IMR-90 (cell line): ENCODE measurements at regions not wholly inside any gene's neighbourhood (a gene's known extent, or its start where the extent isn't known, plus 50 kb on each side); places are given as distances from the start of the nearest gene placed in this dataset.

Experiments used
- ATAC-seq: fragments of 200-7000 bp; cut with Tn5 transposase; 2 replicates; pipeline ENCODE4 v1.9.1; 2020; ENCODE audit warnings: low read depth, mild to moderate bottlenecking, moderate library complexity
- BruUV-seq: library from RNA; stranded (reverse); fragments of 400-500 nt; replicated peaks from 2 replicates; lab custom pipeline; 2021; lab: Mats Ljungman, UMichigan
- CTCF ChIA-PET: fragments of 300-600 bp; formaldehyde crosslinking; extraction: SDS; loops from one replicate; lab custom pipeline; 2021; ENCODE audit warnings: antibody characterized with exemption; lab: Yijun Ruan, JAX
- POLR2A ChIA-PET: fragments of 300-600 bp; sonication (Branson Sonifier 250); formaldehyde crosslinking; loops from one replicate; lab custom pipeline; 2022; ENCODE audit warnings: antibody characterized with exemption; ENCODE audit not compliant: unreplicated experiment; lab: Charles Lee
- DNase-seq: peaks from one replicate; pipeline ENCODE4 v3.0.0; 2013
- H2AFZ ChIP-seq: replicated peaks from 2 replicates; pipeline ENCODE3; 2013; ENCODE audit warnings: low read length, mild to moderate bottlenecking; ENCODE audit not compliant: poor library complexity
- H2AK5ac ChIP-seq: 2 replicates; pipeline ENCODE4 v1.6.1; 2013; ENCODE audit warnings: low read depth, low read length, inconsistent platforms
- H2AK9ac ChIP-seq: replicated peaks from 2 replicates; pipeline ENCODE3; 2013; ENCODE audit warnings: mild to moderate bottlenecking, low read depth, low read length, moderate library complexity; ENCODE audit not compliant: poor library complexity
- H2BK120ac ChIP-seq: 2 replicates; pipeline ENCODE4 v1.6.1; 2013; ENCODE audit warnings: low read depth, low read length, inconsistent platforms
- H2BK15ac ChIP-seq: 3 replicates; pipeline ENCODE4 v1.6.1; 2013; ENCODE audit warnings: low read depth, low read length, inconsistent platforms
- H2BK20ac ChIP-seq: 2 replicates; pipeline ENCODE4 v1.6.1; 2013; ENCODE audit warnings: low read depth, mild to moderate bottlenecking, inconsistent platforms, low read length, moderate library complexity
- H2BK5ac ChIP-seq: 2 replicates; pipeline ENCODE4 v1.6.1; 2013; ENCODE audit warnings: mild to moderate bottlenecking, low read depth, low read length, inconsistent platforms; ENCODE audit not compliant: poor library complexity, severe bottlenecking
- H3K14ac ChIP-seq: replicated peaks from 2 replicates; pipeline ENCODE4 v1.6.1; 2013; ENCODE audit warnings: low read depth, low read length, inconsistent platforms
- H3K18ac ChIP-seq: 2 replicates; pipeline ENCODE4 v1.6.1; 2013; ENCODE audit warnings: low read depth, low read length, control low read depth
- H3K23ac ChIP-seq: 2 replicates; pipeline ENCODE4 v1.6.1; 2013; ENCODE audit warnings: low read depth, low read length, inconsistent platforms
- H3K27ac ChIP-seq: 2 replicates; pipeline ENCODE4 v1.5.1; 2013; ENCODE audit warnings: mild to moderate bottlenecking, control low read depth, low read length; ENCODE audit not compliant: insufficient read depth
- H3K27me3 ChIP-seq: 2 replicates; pipeline ENCODE4 v1.6.1; 2013; ENCODE audit warnings: low read length; ENCODE audit not compliant: control insufficient read depth, insufficient read depth
- H3K36me3 ChIP-seq: 2 replicates; pipeline ENCODE4 v1.6.1; 2013; ENCODE audit warnings: low read length, mixed read lengths; ENCODE audit not compliant: control insufficient read depth, insufficient read depth
- H3K4ac ChIP-seq: 2 replicates; pipeline ENCODE4 v1.6.1; 2013; ENCODE audit warnings: low read depth, low read length, inconsistent platforms
- H3K4me1 ChIP-seq: 2 replicates; pipeline ENCODE4 v1.6.1; 2013; ENCODE audit warnings: low read length, mixed read lengths; ENCODE audit not compliant: control insufficient read depth, insufficient read depth
- H3K4me2 ChIP-seq: 2 replicates; pipeline ENCODE4 v1.6.1; 2013; ENCODE audit warnings: low read depth, mild to moderate bottlenecking, control low read depth, low read length, moderate library complexity
- H3K4me3 ChIP-seq: 2 replicates; pipeline ENCODE4 v1.5.1; 2013; ENCODE audit warnings: low read depth, mild to moderate bottlenecking, control low read depth, low read length, moderate library complexity; ENCODE audit not compliant: insufficient read depth
- H3K56ac ChIP-seq: 2 replicates; pipeline ENCODE4 v1.6.1; 2013; ENCODE audit warnings: low read length, inconsistent platforms; ENCODE audit not compliant: insufficient read depth; ENCODE audit errors: extremely low read depth
- H3K79me1 ChIP-seq, 2 experiments: 2 replicates each; pipeline ENCODE4 v1.6.1; 2013; ENCODE audit warnings: low read length in 2 of 2, inconsistent platforms in 1 of 2, low read depth in 1 of 2
- H3K9ac ChIP-seq: 2 replicates; pipeline ENCODE4 v1.6.1; 2013; ENCODE audit warnings: low read depth, low read length, control low read depth
- H3K9me1 ChIP-seq: 2 replicates; pipeline ENCODE4 v1.6.1; 2013; ENCODE audit warnings: low read length, inconsistent platforms; ENCODE audit not compliant: insufficient read depth
- H3K9me3 ChIP-seq: 2 replicates; pipeline ENCODE4 v1.6.1; 2013; ENCODE audit warnings: low read length; ENCODE audit not compliant: control insufficient read depth, insufficient read depth
- H4K20me1 ChIP-seq: 2 replicates; pipeline ENCODE4 v1.6.1; 2013; ENCODE audit warnings: low read length, inconsistent platforms; ENCODE audit not compliant: insufficient read depth
- H4K5ac ChIP-seq: 2 replicates; pipeline ENCODE4 v1.6.1; 2013; ENCODE audit warnings: mild to moderate bottlenecking, low read depth, low read length, control low read depth
- H4K8ac ChIP-seq, 2 experiments: 2 replicates each; pipeline ENCODE4 v1.6.1; 2013; ENCODE audit warnings: low read depth in 2 of 2, low read length in 2 of 2, control low read depth in 1 of 2, inconsistent platforms in 1 of 2
- H4K91ac ChIP-seq: 2 replicates; pipeline ENCODE4 v1.6.1; 2013; ENCODE audit warnings: low read depth, low read length, inconsistent platforms; ENCODE audit not compliant: insufficient read depth
- BHLHE40 ChIP-seq: fragments of 150-350 bp; IDR thresholded peaks from 2 replicates; pipeline ENCODE4 v1.6.1; 2016; ENCODE audit warnings: mild to moderate bottlenecking, low read depth, low read length
- CEBPB ChIP-seq: IDR thresholded peaks from 2 replicates; pipeline ENCODE4 v1.6.1; 2012; ENCODE audit warnings: low read depth, low read length, improper control_type of control experiment
- FOS ChIP-seq: fragments of 150-350 bp; IDR thresholded peaks from 2 replicates; pipeline ENCODE4 v1.6.1; 2016; ENCODE audit warnings: low read depth, low read length
- MAFK ChIP-seq: IDR thresholded peaks from 2 replicates; pipeline ENCODE4 v1.6.1; 2012; ENCODE audit warnings: low read depth, low read length, improper control_type of control experiment
- MAZ ChIP-seq: IDR thresholded peaks from 2 replicates; pipeline ENCODE4 v1.6.1; 2012; ENCODE audit warnings: low read depth, mild to moderate bottlenecking, low read length, improper control_type of control experiment, moderate library complexity, borderline replicate concordance
- MXI1 ChIP-seq: IDR thresholded peaks from 2 replicates; pipeline ENCODE4 v1.6.1; 2012; ENCODE audit warnings: low read depth, mild to moderate bottlenecking, low read length, moderate library complexity, borderline replicate concordance
- RAD21 ChIP-seq: IDR thresholded peaks from 2 replicates; pipeline ENCODE4 v1.6.1; 2012; ENCODE audit warnings: low read length, improper control_type of control experiment
- RCOR1 ChIP-seq: IDR thresholded peaks from 2 replicates; pipeline ENCODE4 v1.6.1; 2012; ENCODE audit warnings: mild to moderate bottlenecking, low read length, improper control_type of control experiment; ENCODE audit not compliant: insufficient replicate concordance
- RFX5 ChIP-seq: IDR thresholded peaks from 2 replicates; pipeline ENCODE4 v1.8.0; 2012; ENCODE audit warnings: low read depth, mild to moderate bottlenecking, low read length, moderate library complexity
- SMC3 ChIP-seq: fragments of 150-350 bp; IDR thresholded peaks from 2 replicates; pipeline ENCODE4 v1.6.1; 2016; ENCODE audit warnings: low read depth, mild to moderate bottlenecking, antibody characterized with exemption, low read length, moderate library complexity
- WGBS, 2 experiments: methylation state at CpG; one replicate each; pipeline versions ENCODE4 v1.1.5 to v1.1.7; 2013; ENCODE audit warnings: missing lambda C conversion rate in 2 of 2; ENCODE audit not compliant: insufficient read length in 1 of 2; ENCODE audit errors: extremely low coverage in 2 of 2; 5-methylcytosine and 5-hydroxymethylcytosine counted together
- dilution Hi-C: fragments of 300-500 bp; cut with HindIII; formaldehyde crosslinking; loops from one replicate; pipeline ENCODE4 v1.14.3; 2018; ENCODE audit warnings: low sequenced_read_pairs; ENCODE audit not compliant: unreplicated experiment
- in situ Hi-C: fragments of 300-500 bp; cut with MboI; formaldehyde crosslinking; loops from 3 replicates; pipeline ENCODE4 v1.14.3; 2019; ENCODE audit warnings: low sequenced_read_pairs, inconsistent platforms, mixed read lengths
- intact Hi-C: fragments of 100-400 bp; cut with micrococcal nuclease; formaldehyde crosslinking; loops from 2 replicates; pipeline ENCODE4 v1.10.0; 2022
- TF ChIP-seq, protein P1 (sequence below): fragments of 150-350 bp; IDR thresholded peaks from 2 replicates; pipeline ENCODE4 v1.6.1; 2016; ENCODE audit warnings: low read depth, mild to moderate bottlenecking, low read length, moderate library complexity, borderline replicate concordance
- TF ChIP-seq, protein P2 (sequence below): conservative IDR thresholded peaks from 2 replicates; pipeline ENCODE4 v1.5.1; 2012; ENCODE audit warnings: mild to moderate bottlenecking, low read depth, low read length, improper control_type of control experiment
- TF ChIP-seq, protein P3 (sequence below): fragments of 150-350 bp; IDR thresholded peaks from 2 replicates; pipeline ENCODE4 v1.6.1; 2017; ENCODE audit warnings: mild to moderate bottlenecking, antibody characterized with exemption, low read length, low read depth

DNA sequence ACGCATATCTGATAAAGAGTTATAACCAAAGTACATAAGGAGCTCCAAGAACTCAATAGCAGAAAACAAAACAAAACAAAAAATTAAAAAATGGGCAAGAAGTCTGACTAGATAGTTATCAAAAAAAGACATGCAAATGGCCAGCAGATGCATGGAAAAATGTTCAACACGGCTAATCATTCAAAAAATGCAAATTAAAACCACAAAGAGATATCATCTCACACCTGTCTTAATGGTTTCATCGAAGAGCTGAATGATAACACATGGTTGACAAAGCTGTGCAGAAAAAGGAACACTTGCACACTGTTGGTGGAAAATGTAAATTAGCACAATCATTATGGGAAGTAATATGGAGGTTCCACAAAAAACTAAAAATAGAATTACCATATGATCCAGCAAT, 751.3 kb upstream of the POU3F3 start:
- Histone ChIP-seq H4K5ac (no peak overlapping the region), H3K14ac (no peak overlapping the region), H4K20me1 (no peaks in the 10 kb centered on the region), H2BK20ac (no peak overlapping the region), H2AK5ac (no peak overlapping the region), H3K56ac (no peak overlapping the region), H3K18ac (no peak overlapping the region), H3K4me2 (no peak overlapping the region), H3K9ac (no peak overlapping the region), H2BK15ac (no peak overlapping the region), H3K4ac (no peak overlapping the region), H3K9me1 (no peaks in the 10 kb centered on the region), H2BK120ac (no peak overlapping the region), H3K4me1 (no peaks in the 10 kb centered on the region), H3K4me3 (no peak overlapping the region), H3K27me3 (no peaks in the 10 kb centered on the region), H2BK5ac (no peak overlapping the region), H2AFZ (no peak overlapping the region), H3K79me1 (no peaks in the 10 kb centered on the region), H3K36me3 (no peaks in the 10 kb centered on the region), H4K91ac (no peak overlapping the region), H3K23ac (no peak overlapping the region), H2AK9ac (no peak overlapping the region), H3K9me3 (no peaks in the 10 kb centered on the region), H4K8ac (no peak overlapping the region), H3K27ac (no peak overlapping the region)
- ChIA-PET CTCF (no interaction called here), POLR2A (no interaction called here)
- DNase-seq (no peak), ATAC-seq (no peak)
- TF ChIP-seq RAD21 (no peak), CEBPB (no peak), BHLHE40 (no peak), SMC3 (no peak), RCOR1 (no peak), MAFK (no peak), FOS (no peak), MXI1 (no peak), MAZ (no peak), RFX5 (no peak)
- TF ChIP-seq, protein P1, sequence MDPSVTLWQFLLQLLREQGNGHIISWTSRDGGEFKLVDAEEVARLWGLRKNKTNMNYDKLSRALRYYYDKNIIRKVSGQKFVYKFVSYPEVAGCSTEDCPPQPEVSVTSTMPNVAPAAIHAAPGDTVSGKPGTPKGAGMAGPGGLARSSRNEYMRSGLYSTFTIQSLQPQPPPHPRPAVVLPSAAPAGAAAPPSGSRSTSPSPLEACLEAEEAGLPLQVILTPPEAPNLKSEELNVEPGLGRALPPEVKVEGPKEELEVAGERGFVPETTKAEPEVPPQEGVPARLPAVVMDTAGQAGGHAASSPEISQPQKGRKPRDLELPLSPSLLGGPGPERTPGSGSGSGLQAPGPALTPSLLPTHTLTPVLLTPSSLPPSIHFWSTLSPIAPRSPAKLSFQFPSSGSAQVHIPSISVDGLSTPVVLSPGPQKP, result no peak
- TF ChIP-seq, protein P2, sequence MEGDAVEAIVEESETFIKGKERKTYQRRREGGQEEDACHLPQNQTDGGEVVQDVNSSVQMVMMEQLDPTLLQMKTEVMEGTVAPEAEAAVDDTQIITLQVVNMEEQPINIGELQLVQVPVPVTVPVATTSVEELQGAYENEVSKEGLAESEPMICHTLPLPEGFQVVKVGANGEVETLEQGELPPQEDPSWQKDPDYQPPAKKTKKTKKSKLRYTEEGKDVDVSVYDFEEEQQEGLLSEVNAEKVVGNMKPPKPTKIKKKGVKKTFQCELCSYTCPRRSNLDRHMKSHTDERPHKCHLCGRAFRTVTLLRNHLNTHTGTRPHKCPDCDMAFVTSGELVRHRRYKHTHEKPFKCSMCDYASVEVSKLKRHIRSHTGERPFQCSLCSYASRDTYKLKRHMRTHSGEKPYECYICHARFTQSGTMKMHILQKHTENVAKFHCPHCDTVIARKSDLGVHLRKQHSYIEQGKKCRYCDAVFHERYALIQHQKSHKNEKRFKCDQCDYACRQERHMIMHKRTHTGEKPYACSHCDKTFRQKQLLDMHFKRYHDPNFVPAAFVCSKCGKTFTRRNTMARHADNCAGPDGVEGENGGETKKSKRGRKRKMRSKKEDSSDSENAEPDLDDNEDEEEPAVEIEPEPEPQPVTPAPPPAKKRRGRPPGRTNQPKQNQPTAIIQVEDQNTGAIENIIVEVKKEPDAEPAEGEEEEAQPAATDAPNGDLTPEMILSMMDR, result no peak
- TF ChIP-seq, protein P3, sequence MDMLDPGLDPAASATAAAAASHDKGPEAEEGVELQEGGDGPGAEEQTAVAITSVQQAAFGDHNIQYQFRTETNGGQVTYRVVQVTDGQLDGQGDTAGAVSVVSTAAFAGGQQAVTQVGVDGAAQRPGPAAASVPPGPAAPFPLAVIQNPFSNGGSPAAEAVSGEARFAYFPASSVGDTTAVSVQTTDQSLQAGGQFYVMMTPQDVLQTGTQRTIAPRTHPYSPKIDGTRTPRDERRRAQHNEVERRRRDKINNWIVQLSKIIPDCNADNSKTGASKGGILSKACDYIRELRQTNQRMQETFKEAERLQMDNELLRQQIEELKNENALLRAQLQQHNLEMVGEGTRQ, result no peak
- dilution Hi-C loops (no loop called here), in situ Hi-C loops (no loop called here), intact Hi-C loops (no loop called here)
- no TSS peak for BruUV-seq
- no CpG with 5 or more reads among the region's 3 CpGs for WGBS, 2 experiments
